Natural killer cell (primary cell): ENCODE measurements at regions not wholly inside any gene's neighbourhood (a gene's known extent, or its start where the extent isn't known, plus 50 kb on each side); places are given as distances from the start of the nearest gene placed in this dataset.

Experiments used
- ATAC-seq, 3 donors: fragments of 150-1000 bp in 2 of 3; fragments of 200-7000 bp in 1 of 3; cut with Tn5 transposase; 1 replicate in 1 of 3; 2 replicates in 2 of 3; pipeline ENCODE4 v1.10.0; 2021; ENCODE audit warnings: mild to moderate bottlenecking in 2 of 3, moderate library complexity in 2 of 3
- DNase-seq, 2 donors: peaks; one replicate each; pipeline versions ENCODE4 v3.0.0 to v3.0.0-alpha.2; 2013 to 2021; ENCODE audit warnings: mixed read lengths in 1 of 2
- H3K27ac ChIP-seq: one replicate; pipeline ENCODE4 v1.5.1; 2013; ENCODE audit warnings: mild to moderate bottlenecking, low read length
- H3K27me3 ChIP-seq: one replicate; pipeline ENCODE4 v1.6.1; 2013; ENCODE audit warnings: low read length; ENCODE audit not compliant: control insufficient read depth, insufficient read depth
- H3K36me3 ChIP-seq: one replicate; pipeline ENCODE4 v1.6.1; 2013; ENCODE audit warnings: low read length; ENCODE audit not compliant: control insufficient read depth, insufficient read depth
- H3K4me1 ChIP-seq: one replicate; pipeline ENCODE4 v1.6.1; 2013; ENCODE audit warnings: low read length; ENCODE audit not compliant: control insufficient read depth, insufficient read depth
- H3K4me3 ChIP-seq: one replicate; pipeline ENCODE4 v1.5.1; 2013; ENCODE audit warnings: low read length
- H3K9me3 ChIP-seq: one replicate; pipeline ENCODE4 v1.6.1; 2013; ENCODE audit warnings: low read length; ENCODE audit not compliant: control insufficient read depth, insufficient read depth
- H3K27ac Mint-ChIP-seq, 2 donors: one replicate each; pipeline ENCODE4 v1.8.0; 2022; ENCODE audit warnings: mild to moderate bottlenecking in 2 of 2, mixed read lengths in 2 of 2, moderate library complexity in 1 of 2
- H3K27me3 Mint-ChIP-seq, 2 donors: one replicate each; pipeline ENCODE4 v1.8.0; 2022; ENCODE audit warnings: low read depth in 2 of 2, mixed read lengths in 2 of 2
- H3K36me3 Mint-ChIP-seq: one replicate; pipeline ENCODE4 v1.8.0; 2022; ENCODE audit warnings: mixed read lengths
- H3K4me1 Mint-ChIP-seq, 2 donors: one replicate each; pipeline ENCODE4 v1.8.0; 2022; ENCODE audit warnings: mixed read lengths in 2 of 2
- H3K4me3 Mint-ChIP-seq: one replicate; pipeline ENCODE4 v1.8.0; 2022; ENCODE audit warnings: mild to moderate bottlenecking, moderate library complexity, mixed read lengths
- H3K9me3 Mint-ChIP-seq, 2 donors: one replicate each; pipeline ENCODE4 v1.8.0; 2022; ENCODE audit warnings: mixed read lengths in 2 of 2
- CTCF ChIP-seq: fragments of 200-600 bp; IDR thresholded peaks from one replicate; pipeline ENCODE4 v1.8.0; 2022; ENCODE audit warnings: antibody characterized with exemption
- WGBS: methylation state at CpG from one replicate; pipeline ENCODE4 v1.1.7; 2013; ENCODE audit warnings: missing lambda C conversion rate; ENCODE audit not compliant: insufficient coverage; 5-methylcytosine and 5-hydroxymethylcytosine counted together
- intact Hi-C: fragments of 100-400 bp; cut with micrococcal nuclease; formaldehyde crosslinking; loops from one replicate; pipeline ENCODE4 v1.14.2; 2022

GRCh38 chr6:62344850-62345249 is 58.8 kb upstream of the KHDRBS2 start:
- Mint-ChIP-seq H3K9me3 (peaks cover 20 to 24% of the 10 kb centered on the region in 2 donors), H3K27me3 (no peaks in the 10 kb centered on the region), H3K4me1 (no peaks in the 10 kb centered on the region), H3K27ac (no peak overlapping the region), H3K4me3 (no peak overlapping the region), H3K36me3 (no peaks in the 10 kb centered on the region)
- Histone ChIP-seq H3K36me3 (no peaks in the 10 kb centered on the region), H3K9me3 (peaks cover 11% of the 10 kb centered on the region), H3K27me3 (no peaks in the 10 kb centered on the region), H3K27ac (no peak overlapping the region), H3K4me1 (no peaks in the 10 kb centered on the region), H3K4me3 (no peak overlapping the region)
- intact Hi-C loops, result no loop called here
- 84% methylated on average over 3 of the region's 3 CpGs for WGBS
- ATAC-seq (no peak), DNase-seq (no peak)
- no peak for TF ChIP-seq CTCF

- intact Hi-C loops, result no loop called here
- no peak for ATAC-seq
- Mint-ChIP-seq H3K9me3 (peaks cover 22 to 36% of the 10 kb centered on the region in 2 donors), H3K27ac (no peak overlapping the region), H3K36me3 (no peaks in the 10 kb centered on the region), H3K4me3 (no peak overlapping the region), H3K4me1 (no peaks in the 10 kb centered on the region), H3K27me3 (no peaks in the 10 kb centered on the region)
- Histone ChIP-seq H3K4me1 (no peaks in the 10 kb centered on the region), H3K27ac (no peak overlapping the region), H3K9me3 (no peaks in the 10 kb centered on the region), H3K36me3 (no peaks in the 10 kb centered on the region), H3K27me3 (no peaks in the 10 kb centered on the region), H3K4me3 (no peak overlapping the region)
- TF ChIP-seq CTCF, result no peak
- WGBS, result 87% methylated on average over 3 of the region's 3 CpGs
- no peak for DNase-seq
These were observed 52.5 kb upstream of the KHDRBS2 start for GRCh38 chr6:62338477-62338876.
